Activated CD4-positive, alpha-beta T cell treated with anti-CD3 and anti-CD28 coated beads, Interleukin-2, amount 10 ng/mL, durations not matched to agents 24 days and 14 days (primary cell): ENCODE measurements at regions not wholly inside any gene's neighbourhood (a gene's known extent, or its start where the extent isn't known, plus 50 kb on each side); places are given as distances from the start of the nearest gene placed in this dataset.

Experiments
- DNase-seq: peaks from one replicate; pipeline ENCODE4 v3.0.0; 2022
- H3K27ac Mint-ChIP-seq: one replicate; pipeline ENCODE4 v1.8.0; 2022; ENCODE audit warnings: mild to moderate bottlenecking, mixed read lengths
- H3K27me3 Mint-ChIP-seq: one replicate; pipeline ENCODE4 v1.8.0; 2022; ENCODE audit warnings: mixed read lengths
- H3K36me3 Mint-ChIP-seq: one replicate; pipeline ENCODE4 v1.8.0; 2022; ENCODE audit warnings: low read depth, mild to moderate bottlenecking, mixed read lengths
- H3K4me1 Mint-ChIP-seq: one replicate; pipeline ENCODE4 v1.8.0; 2021; ENCODE audit warnings: mixed read lengths
- H3K4me3 Mint-ChIP-seq: one replicate; pipeline ENCODE4 v1.8.0; 2022; ENCODE audit warnings: mild to moderate bottlenecking, moderate library complexity, mixed read lengths
- H3K9me3 Mint-ChIP-seq: one replicate; pipeline ENCODE4 v1.8.0; 2021; ENCODE audit warnings: mixed read lengths
- intact Hi-C: fragments of 100-400 bp; cut with micrococcal nuclease; formaldehyde crosslinking; loops from one replicate; pipeline ENCODE4 v1.15.1; 2023

- intact Hi-C loops = no loop called here
- Mint-ChIP-seq H3K4me1 (no peaks in the 10 kb centered on the region), H3K27me3 (no peaks in the 10 kb centered on the region), H3K27ac (no peak overlapping the region), H3K4me3 (no peak overlapping the region), H3K9me3 (peaks cover 4% of the 10 kb centered on the region), H3K36me3 (no peaks in the 10 kb centered on the region)
- DNase-seq = no peak
These were observed 580.9 kb upstream of the ZFP42 start for GRCh38 chr4:187414716-187415115.

GRCh38 chr4:187415231-187415630 lies 580.3 kb upstream of the ZFP42 start:
- intact Hi-C loops = no loop called here
- H3K36me3 Mint-ChIP-seq = no peaks in the 10 kb centered on the region
- no peak overlapping the region for H3K4me3 Mint-ChIP-seq
- H3K27ac Mint-ChIP-seq = no peak overlapping the region
- H3K9me3 Mint-ChIP-seq = peaks cover 4% of the 10 kb centered on the region
- no peaks in the 10 kb centered on the region for H3K27me3 Mint-ChIP-seq
- no peaks in the 10 kb centered on the region for H3K4me1 Mint-ChIP-seq
- DNase-seq = no peak

GRCh38 chr4:187416216-187416615 lies 579.4 kb upstream of the ZFP42 start:
- no peaks in the 10 kb centered on the region for H3K4me1 Mint-ChIP-seq
- no peaks in the 10 kb centered on the region for H3K36me3 Mint-ChIP-seq
- H3K9me3 Mint-ChIP-seq = peaks cover 4% of the 10 kb centered on the region
- H3K4me3 Mint-ChIP-seq = no peak overlapping the region
- no peaks in the 10 kb centered on the region for H3K27me3 Mint-ChIP-seq
- H3K27ac Mint-ChIP-seq = no peak overlapping the region
- intact Hi-C loops = no loop called here
- DNase-seq = no peak

- H3K36me3 Mint-ChIP-seq = no peaks in the 10 kb centered on the region
- H3K4me1 Mint-ChIP-seq = no peaks in the 10 kb centered on the region
- DNase-seq = no peak
- H3K4me3 Mint-ChIP-seq = no peak overlapping the region
- intact Hi-C loops = no loop called here
- H3K27ac Mint-ChIP-seq = no peak overlapping the region
- peaks cover 4% of the 10 kb centered on the region for H3K9me3 Mint-ChIP-seq
- H3K27me3 Mint-ChIP-seq = no peaks in the 10 kb centered on the region
These were observed 577.9 kb upstream of the ZFP42 start for GRCh38 chr4:187417721-187418120.

GRCh38 chr4:187422655-187423054 lies 572.9 kb upstream of the ZFP42 start:
- Mint-ChIP-seq H3K9me3 (peaks cover 1% of the 10 kb centered on the region), H3K4me3 (no peak overlapping the region), H3K36me3 (no peaks in the 10 kb centered on the region), H3K27ac (no peak overlapping the region), H3K27me3 (no peaks in the 10 kb centered on the region), H3K4me1 (no peaks in the 10 kb centered on the region)
- DNase-seq = no peak
- intact Hi-C loops = no loop called here

GRCh38 chr4:187424636-187425035 lies 570.9 kb upstream of the ZFP42 start:
- Mint-ChIP-seq H3K4me1 (no peaks in the 10 kb centered on the region), H3K9me3 (peaks cover 6% of the 10 kb centered on the region), H3K4me3 (no peak overlapping the region), H3K27ac (no peak overlapping the region), H3K36me3 (no peaks in the 10 kb centered on the region), H3K27me3 (no peaks in the 10 kb centered on the region)
- DNase-seq = no peak
- intact Hi-C loops = no loop called here

- no peak for DNase-seq
- intact Hi-C loops = no loop called here
These were observed 569.1 kb upstream of the ZFP42 start for GRCh38 chr4:187426511-187426910.

GRCh38 chr4:187432310-187432709 lies 563.3 kb upstream of the ZFP42 start:
- H3K27ac Mint-ChIP-seq = no peak overlapping the region
- no peaks in the 10 kb centered on the region for H3K36me3 Mint-ChIP-seq
- H3K9me3 Mint-ChIP-seq = peaks cover 6% of the 10 kb centered on the region
- no peak for DNase-seq
- intact Hi-C loops = no loop called here
- no peaks in the 10 kb centered on the region for H3K4me1 Mint-ChIP-seq
- no peaks in the 10 kb centered on the region for H3K27me3 Mint-ChIP-seq
- H3K4me3 Mint-ChIP-seq = no peak overlapping the region

More at GRCh38 chr4:187426511-187426910, 569.1 kb upstream of the ZFP42 start:
- Mint-ChIP-seq H3K27ac (no peak overlapping the region), H3K4me1 (no peaks in the 10 kb centered on the region), H3K27me3 (no peaks in the 10 kb centered on the region), H3K36me3 (no peaks in the 10 kb centered on the region), H3K9me3 (peaks cover 6% of the 10 kb centered on the region), H3K4me3 (no peak overlapping the region)

GRCh38 chr4:187433141-187433540 lies 562.4 kb upstream of the ZFP42 start:
- no peak for DNase-seq
- Mint-ChIP-seq H3K27ac (no peak overlapping the region), H3K4me3 (no peak overlapping the region), H3K4me1 (no peaks in the 10 kb centered on the region), H3K27me3 (no peaks in the 10 kb centered on the region), H3K9me3 (peaks cover 3% of the 10 kb centered on the region), H3K36me3 (no peaks in the 10 kb centered on the region)
- intact Hi-C loops = no loop called here

- no peak overlapping the region for H3K27ac Mint-ChIP-seq
- no peak for DNase-seq
- intact Hi-C loops = no loop called here
- no peaks in the 10 kb centered on the region for H3K4me1 Mint-ChIP-seq
- H3K9me3 Mint-ChIP-seq = no peaks in the 10 kb centered on the region
- H3K27me3 Mint-ChIP-seq = no peaks in the 10 kb centered on the region
- no peak overlapping the region for H3K4me3 Mint-ChIP-seq
- H3K36me3 Mint-ChIP-seq = no peaks in the 10 kb centered on the region
These were observed 559.3 kb upstream of the ZFP42 start for GRCh38 chr4:187436251-187436650.

- Mint-ChIP-seq H3K4me3 (no peak overlapping the region), H3K9me3 (peaks cover 4% of the 10 kb centered on the region), H3K27ac (no peak overlapping the region), H3K27me3 (no peaks in the 10 kb centered on the region), H3K36me3 (no peaks in the 10 kb centered on the region), H3K4me1 (no peaks in the 10 kb centered on the region)
- DNase-seq = no peak
- intact Hi-C loops = no loop called here
These were observed 551.5 kb upstream of the ZFP42 start for GRCh38 chr4:187444061-187444460.

- intact Hi-C loops = no loop called here
- Mint-ChIP-seq H3K36me3 (no peaks in the 10 kb centered on the region), H3K9me3 (no peaks in the 10 kb centered on the region), H3K27ac (no peak overlapping the region), H3K27me3 (no peaks in the 10 kb centered on the region), H3K4me1 (no peaks in the 10 kb centered on the region), H3K4me3 (no peak overlapping the region)
- DNase-seq = no peak
These were observed 545.9 kb upstream of the ZFP42 start for GRCh38 chr4:187449702-187450101.

- no peak for DNase-seq
- no peaks in the 10 kb centered on the region for H3K27me3 Mint-ChIP-seq
- intact Hi-C loops = no loop called here
- H3K27ac Mint-ChIP-seq = no peak overlapping the region
- H3K4me1 Mint-ChIP-seq = no peaks in the 10 kb centered on the region
- no peak overlapping the region for H3K4me3 Mint-ChIP-seq
- peaks cover 4% of the 10 kb centered on the region for H3K9me3 Mint-ChIP-seq
- no peaks in the 10 kb centered on the region for H3K36me3 Mint-ChIP-seq
These were observed 543.8 kb upstream of the ZFP42 start for GRCh38 chr4:187451776-187452175.

GRCh38 chr4:187460016-187460415 lies 535.6 kb upstream of the ZFP42 start:
- no peaks in the 10 kb centered on the region for H3K36me3 Mint-ChIP-seq

GRCh38 chr4:187464573-187464972 lies 531.0 kb upstream of the ZFP42 start:
- H3K9me3 Mint-ChIP-seq = peaks cover 3% of the 10 kb centered on the region
- no peak overlapping the region for H3K4me3 Mint-ChIP-seq
- no peaks in the 10 kb centered on the region for H3K36me3 Mint-ChIP-seq
- H3K27me3 Mint-ChIP-seq = no peaks in the 10 kb centered on the region
- intact Hi-C loops = no loop called here
- H3K27ac Mint-ChIP-seq = no peak overlapping the region
- DNase-seq = peak; percentile 18
- no peaks in the 10 kb centered on the region for H3K4me1 Mint-ChIP-seq

More at GRCh38 chr4:187460016-187460415, 535.6 kb upstream of the ZFP42 start:
- Mint-ChIP-seq H3K9me3 (peaks cover 10% of the 10 kb centered on the region), H3K4me1 (no peaks in the 10 kb centered on the region), H3K27me3 (no peaks in the 10 kb centered on the region), H3K4me3 (no peak overlapping the region), H3K27ac (no peak overlapping the region)
- intact Hi-C loops = no loop called here
- DNase-seq = no peak
